ENCODE measurements at regions not wholly inside any gene's neighbourhood (a gene's known extent, or its start where the extent isn't known, plus 50 kb on each side); places are given as distances from the start of the nearest gene placed in this dataset.

DNA sequence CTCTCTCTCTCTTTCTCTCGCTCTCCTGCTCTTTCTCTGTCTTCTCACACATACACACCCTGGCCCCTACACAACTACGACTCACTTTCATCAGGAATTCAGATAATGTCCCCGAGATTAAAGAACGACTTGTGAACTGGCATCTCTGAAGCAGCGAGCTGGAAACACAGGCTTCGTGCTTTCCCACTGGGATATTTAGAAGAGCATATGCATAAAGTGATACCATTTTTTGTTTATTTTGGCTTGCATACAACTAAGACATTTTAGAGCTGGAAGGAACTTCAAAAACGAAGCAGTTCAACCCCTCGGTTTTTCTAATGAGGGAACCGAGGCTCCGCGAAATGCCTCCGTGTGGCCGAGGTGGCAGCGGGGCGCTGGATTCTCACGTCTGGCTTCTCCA is 88.6 kb downstream of the ZBTB18 start:
- H3K9me3 ChIP-seq = no peaks in the 10 kb centered on the region
- DNase-seq = no peak
- peaks cover 7% of the 10 kb centered on the region for H3K4me1 ChIP-seq
- no peaks in the 10 kb centered on the region for H3K36me3 ChIP-seq
- no peak overlapping the region for H3K4me3 ChIP-seq (ENCODE audit: low read depth, low read length)
- no peaks in the 10 kb centered on the region for H3K27me3 ChIP-seq
- TF ChIP-seq, protein P1, sequence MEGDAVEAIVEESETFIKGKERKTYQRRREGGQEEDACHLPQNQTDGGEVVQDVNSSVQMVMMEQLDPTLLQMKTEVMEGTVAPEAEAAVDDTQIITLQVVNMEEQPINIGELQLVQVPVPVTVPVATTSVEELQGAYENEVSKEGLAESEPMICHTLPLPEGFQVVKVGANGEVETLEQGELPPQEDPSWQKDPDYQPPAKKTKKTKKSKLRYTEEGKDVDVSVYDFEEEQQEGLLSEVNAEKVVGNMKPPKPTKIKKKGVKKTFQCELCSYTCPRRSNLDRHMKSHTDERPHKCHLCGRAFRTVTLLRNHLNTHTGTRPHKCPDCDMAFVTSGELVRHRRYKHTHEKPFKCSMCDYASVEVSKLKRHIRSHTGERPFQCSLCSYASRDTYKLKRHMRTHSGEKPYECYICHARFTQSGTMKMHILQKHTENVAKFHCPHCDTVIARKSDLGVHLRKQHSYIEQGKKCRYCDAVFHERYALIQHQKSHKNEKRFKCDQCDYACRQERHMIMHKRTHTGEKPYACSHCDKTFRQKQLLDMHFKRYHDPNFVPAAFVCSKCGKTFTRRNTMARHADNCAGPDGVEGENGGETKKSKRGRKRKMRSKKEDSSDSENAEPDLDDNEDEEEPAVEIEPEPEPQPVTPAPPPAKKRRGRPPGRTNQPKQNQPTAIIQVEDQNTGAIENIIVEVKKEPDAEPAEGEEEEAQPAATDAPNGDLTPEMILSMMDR (IDR thresholded peaks at IDR 0.05; ENCODE audit: low read depth, low read length) = no peak

GRCh38 chr1:244140420-244140819 is 89.3 kb downstream of the ZBTB18 start:
- Histone ChIP-seq H3K9me3 (no peaks in the 10 kb centered on the region), H3K36me3 (no peaks in the 10 kb centered on the region)
- no peak for DNase-seq

DNA sequence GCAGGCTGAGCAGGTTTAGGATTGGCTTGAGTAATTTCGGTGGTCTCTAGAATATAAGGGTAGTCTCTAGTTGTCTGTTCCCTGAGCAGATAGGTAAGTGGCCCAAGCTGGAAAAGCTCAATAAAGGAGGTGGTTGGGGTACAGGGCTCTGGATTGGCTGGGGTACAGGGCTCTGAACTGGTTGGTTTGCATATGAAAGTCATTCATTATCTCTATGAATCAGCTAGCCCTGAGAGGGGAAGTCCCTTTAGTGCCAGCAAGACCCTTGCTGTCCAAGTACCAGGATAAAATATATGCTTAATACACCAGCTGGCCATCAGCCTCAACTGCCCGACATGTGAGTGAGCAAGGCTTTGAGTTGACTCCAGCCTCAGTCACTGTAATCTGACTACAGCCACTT is 93.0 kb downstream of the ZBTB18 start:
- Histone ChIP-seq H3K4me1 (peaks cover 4% of the 10 kb centered on the region; the same call in 1 of the 2 replicates), H3K27me3 (no peaks in the 10 kb centered on the region), H3K4me3 (ENCODE audit: low read depth, low read length) (no peak overlapping the region), H3K9me3 (no peaks in the 10 kb centered on the region), H3K36me3 (no peaks in the 10 kb centered on the region)
- no peak for DNase-seq
- TF ChIP-seq, protein P1 (IDR thresholded peaks at IDR 0.05; ENCODE audit: low read depth, low read length) = no peak

More at GRCh38 chr1:244140420-244140819, 89.3 kb downstream of the ZBTB18 start:
- TF ChIP-seq, protein P1 (IDR thresholded peaks at IDR 0.05; ENCODE audit: low read depth, low read length) = no peak
- Histone ChIP-seq H3K4me3 (ENCODE audit: low read depth, low read length) (no peak overlapping the region), H3K4me1 (peaks cover 7% of the 10 kb centered on the region), H3K27me3 (no peaks in the 10 kb centered on the region)

DNA sequence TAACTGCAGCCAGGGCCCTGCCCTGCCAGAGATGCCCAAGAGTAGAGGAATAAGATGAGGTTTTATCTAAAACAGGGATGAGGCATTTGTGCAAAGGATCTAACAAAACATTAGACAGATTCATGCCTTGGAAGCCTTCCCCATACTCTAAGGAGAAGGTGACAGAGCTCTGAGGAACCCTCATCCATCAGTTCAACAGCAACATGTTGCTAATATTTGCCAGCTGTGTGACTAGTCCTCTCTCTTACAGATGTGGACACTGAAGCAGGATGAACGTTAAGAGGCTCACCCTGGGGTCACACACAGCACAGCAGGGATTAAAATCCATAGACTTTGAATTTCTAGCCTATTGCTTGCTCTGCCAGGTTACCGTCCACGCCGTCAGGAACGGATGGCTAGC is 99.0 kb downstream of the ZBTB18 start:
- H3K36me3 ChIP-seq = no peaks in the 10 kb centered on the region
- H3K4me3 ChIP-seq (ENCODE audit: low read depth, low read length) = no peak overlapping the region
- peaks cover 4% of the 10 kb centered on the region; the same call in 1 of the 2 replicates for H3K4me1 ChIP-seq
- TF ChIP-seq, protein P1 (IDR thresholded peaks at IDR 0.05; ENCODE audit: low read depth, low read length) = no peak
- DNase-seq = no peak
- no peaks in the 10 kb centered on the region for H3K9me3 ChIP-seq
- H3K27me3 ChIP-seq = no peaks in the 10 kb centered on the region

GRCh38 chr1:244150665-244151064 is 99.6 kb downstream of the ZBTB18 start:
- TF ChIP-seq, protein P1 (IDR thresholded peaks at IDR 0.05; ENCODE audit: low read depth, low read length) = no peak
- Histone ChIP-seq H3K4me3 (ENCODE audit: low read depth, low read length) (no peak overlapping the region), H3K4me1 (peaks cover 4% of the 10 kb centered on the region; the same call in 1 of the 2 replicates), H3K36me3 (no peaks in the 10 kb centered on the region), H3K9me3 (no peaks in the 10 kb centered on the region), H3K27me3 (no peaks in the 10 kb centered on the region)
- no peak for DNase-seq

- TF ChIP-seq, protein P1 (IDR thresholded peaks at IDR 0.05; ENCODE audit: low read depth, low read length) = no peak
- no peaks in the 10 kb centered on the region for H3K9me3 ChIP-seq
- no peaks in the 10 kb centered on the region for H3K36me3 ChIP-seq
- no peak for DNase-seq
- no peak overlapping the region for H3K4me3 ChIP-seq (ENCODE audit: low read depth, low read length)
- H3K4me1 ChIP-seq = no peaks in the 10 kb centered on the region; the same call in 1 of the 2 replicates
- no peaks in the 10 kb centered on the region for H3K27me3 ChIP-seq
Observed at GRCh38 chr1:244151537-244151936, 100.5 kb downstream of the ZBTB18 start.
